HG03571 (cell line): ENCODE measurements at regions not wholly inside any gene's neighbourhood (a gene's known extent, or its start where the extent isn't known, plus 50 kb on each side); places are given as distances from the start of the nearest gene placed in this dataset.

Experiments
- ATAC-seq: cut with Tn5 transposase; IDR thresholded peaks from one replicate; pipeline ENCODE4 v1.9.1; 2021; ENCODE audit not compliant: unreplicated experiment

- ATAC-seq, result no peak
Measured at GRCh38 chr17:73802871-73803270, 158.6 kb upstream of the SDK2 start.

GRCh38 chr17:73803964-73804435, 159.8 kb upstream of the SDK2 start:
- ATAC-seq, result no peak

DNA sequence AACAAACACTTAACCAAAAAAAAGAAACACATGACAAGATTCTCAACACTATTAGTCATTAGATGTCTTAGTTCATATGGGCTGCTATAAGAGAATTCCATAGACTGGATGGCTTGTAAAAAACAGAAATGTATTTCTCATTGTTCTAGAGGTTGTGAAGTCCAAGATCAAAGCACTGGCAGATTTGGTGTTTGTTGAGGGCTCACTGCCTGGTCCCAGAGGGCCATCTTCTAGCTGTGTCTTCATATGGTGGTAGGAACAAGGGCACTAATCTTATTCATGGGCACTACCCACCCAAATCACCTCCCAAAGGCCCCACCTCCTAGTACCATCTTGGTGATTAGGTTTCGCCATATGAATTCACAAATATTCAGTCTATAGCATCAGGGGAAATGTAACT, 162.5 kb upstream of the SDK2 start:
- ATAC-seq, result no peak

DNA sequence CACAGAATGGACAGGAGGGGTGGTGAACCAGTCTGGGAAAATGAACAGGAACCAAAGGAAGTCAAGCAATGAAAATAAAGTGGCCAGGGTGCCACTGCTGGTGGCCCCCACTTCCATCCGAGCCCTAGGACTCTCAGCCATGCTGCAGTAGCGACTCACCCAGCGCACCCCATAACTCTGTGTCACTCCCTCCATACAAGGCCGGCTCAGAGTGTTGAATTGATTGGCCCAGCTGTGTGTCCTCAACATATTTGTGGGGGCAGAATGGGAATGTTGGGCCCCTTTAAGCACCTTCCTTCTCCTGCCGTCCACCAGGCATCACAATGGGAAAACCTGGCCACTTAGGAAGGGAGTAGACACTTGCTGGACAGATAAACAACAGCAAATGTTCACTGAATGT, 169.0 kb upstream of the SDK2 start:
- no peak for ATAC-seq

DNA sequence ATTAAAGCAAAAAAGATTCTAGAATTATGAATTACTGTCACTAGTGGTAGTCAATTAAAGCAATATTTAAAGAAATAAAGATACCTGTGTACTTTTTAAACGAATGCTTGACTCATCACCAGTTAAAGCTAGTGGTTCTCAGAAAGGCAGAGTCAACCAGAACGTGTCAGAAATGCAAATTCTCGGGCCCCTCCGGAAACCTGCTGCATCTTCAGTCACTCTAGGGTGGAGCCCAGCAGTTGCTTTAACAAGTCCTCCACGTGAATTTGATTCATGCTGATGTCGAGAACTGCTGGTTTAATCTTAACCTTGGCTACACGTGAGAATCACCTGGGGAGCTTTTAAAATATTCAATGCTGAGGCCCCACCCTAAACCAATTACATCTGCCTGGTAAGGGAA, 169.8 kb upstream of the SDK2 start:
- no peak for ATAC-seq

- ATAC-seq, result no peak
Measured at GRCh38 chr17:73815474-73815873, 171.2 kb upstream of the SDK2 start.

DNA sequence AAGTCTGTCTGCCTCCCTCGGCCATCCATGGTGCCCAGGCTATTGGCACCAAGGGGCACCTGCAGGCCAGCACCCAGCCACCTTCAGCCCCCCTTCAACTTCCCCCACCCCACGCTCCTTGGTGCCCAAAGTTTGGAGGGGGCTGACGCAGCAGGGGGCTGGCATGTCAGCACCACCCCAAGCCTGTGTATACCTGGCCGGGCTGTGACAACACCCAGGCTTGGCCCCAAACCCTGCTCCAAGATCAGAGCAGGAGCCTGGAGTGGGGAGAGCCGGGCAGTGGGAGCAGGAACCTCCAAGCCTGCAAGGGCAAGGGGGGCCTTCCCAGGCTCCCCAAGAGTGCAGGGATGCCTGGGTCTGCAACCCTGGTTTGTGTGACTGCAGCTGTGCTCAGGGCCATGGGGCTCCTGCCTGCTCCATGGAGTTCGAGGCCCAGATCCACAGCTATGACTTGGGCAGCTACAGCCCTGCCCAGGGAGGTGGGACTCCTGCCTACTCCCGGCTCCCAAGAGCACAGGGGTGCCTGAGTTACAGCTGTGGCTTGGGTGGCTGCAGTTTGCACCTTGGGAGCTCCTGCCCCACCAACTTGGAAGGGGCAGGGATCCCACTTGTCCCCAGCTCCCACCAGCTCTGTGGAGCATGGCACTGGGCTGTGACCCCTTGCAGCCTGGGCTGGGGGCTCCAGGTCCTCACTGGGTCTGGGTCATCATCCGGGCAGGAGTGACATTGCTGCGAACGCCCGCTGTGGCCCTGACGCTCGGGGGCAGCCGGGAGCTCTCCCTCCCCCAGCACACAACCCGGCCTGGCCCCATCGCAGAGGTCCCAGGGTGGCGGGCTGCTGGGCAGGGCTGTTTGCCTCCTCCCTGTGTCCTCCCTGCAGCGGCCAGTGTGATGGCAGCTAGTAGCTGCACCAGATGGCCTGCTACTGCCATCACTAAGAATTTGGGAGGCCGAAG, 175.5 kb upstream of the SDK2 start:
- no peak for ATAC-seq

DNA sequence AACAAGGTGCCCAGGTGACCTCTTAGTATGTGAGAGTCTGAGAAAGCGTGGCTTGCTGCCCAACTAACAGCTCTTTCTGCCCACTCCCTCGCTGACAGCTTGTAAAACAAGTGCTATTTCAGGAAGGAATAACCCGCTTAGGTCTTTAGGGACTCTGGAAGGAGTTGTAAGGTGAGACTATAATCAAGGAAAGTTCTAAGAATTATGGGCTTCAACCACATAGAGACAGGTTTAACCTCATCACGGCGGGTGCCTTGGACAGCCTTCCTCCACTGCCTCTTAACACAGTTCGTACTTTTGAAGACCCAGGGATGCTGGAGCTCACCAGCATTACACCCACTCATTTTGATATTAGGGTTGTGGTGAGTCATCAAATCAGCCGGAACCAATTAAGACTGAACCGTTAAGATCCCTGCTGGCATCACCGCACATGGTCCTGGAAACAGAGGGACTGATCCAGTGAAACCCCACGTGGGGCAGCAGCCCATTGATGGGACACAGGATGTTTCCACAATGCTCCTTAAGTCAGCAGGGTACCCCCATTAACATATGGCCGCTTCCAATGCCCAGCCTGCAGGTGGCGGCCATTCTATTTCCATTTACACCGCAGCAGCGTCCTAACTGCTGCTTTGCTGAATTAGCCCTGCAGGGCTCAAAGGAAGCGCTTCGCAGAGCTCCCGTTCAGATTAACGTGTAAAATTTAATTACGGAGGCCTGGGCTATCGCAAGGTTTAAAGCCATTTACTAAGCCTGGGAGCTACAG, 176.6 kb upstream of the SDK2 start:
- no peak for ATAC-seq

DNA sequence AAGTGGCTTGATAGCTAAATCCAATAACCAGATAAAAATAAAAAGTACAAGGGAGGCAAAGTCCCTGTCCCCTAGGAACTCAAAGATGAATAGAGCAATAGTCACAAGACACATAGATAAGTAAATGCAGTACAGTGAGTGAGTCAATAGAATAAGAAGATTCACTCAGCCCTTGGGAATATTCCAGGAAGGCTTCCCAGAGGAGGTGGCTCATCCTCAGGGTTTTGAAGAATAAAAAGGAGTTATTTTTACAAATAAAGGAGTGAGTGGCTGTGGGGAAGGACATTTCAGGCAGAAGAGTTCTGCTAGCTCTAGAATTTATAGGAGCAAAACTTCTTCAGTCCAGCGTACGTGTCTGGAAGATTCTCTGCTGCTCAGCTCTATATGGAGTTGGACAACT, 177.4 kb upstream of the SDK2 start:
- ATAC-seq, result no peak

DNA sequence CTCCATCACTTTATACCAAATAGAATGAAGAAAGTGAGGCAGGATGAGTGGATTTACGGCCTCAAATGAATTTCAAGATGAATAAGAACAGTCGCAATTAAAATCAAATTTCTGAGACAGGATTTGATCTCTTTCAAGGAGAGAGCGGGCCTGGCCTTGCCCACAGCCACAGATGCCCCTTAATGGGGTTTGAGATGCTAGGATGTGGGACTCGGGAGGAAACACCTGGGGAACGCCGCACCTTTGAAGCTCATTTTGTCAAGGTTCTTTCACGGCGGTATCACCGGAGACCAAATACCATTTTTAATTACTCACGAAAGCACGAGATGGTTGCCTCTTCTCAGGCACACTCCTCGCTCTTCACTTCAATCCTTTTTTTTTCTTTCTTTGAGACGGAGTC, 178.1 kb upstream of the SDK2 start:
- no peak for ATAC-seq

- ATAC-seq, result no peak
Measured at GRCh38 chr17:73823684-73824083, 179.4 kb upstream of the SDK2 start.

DNA sequence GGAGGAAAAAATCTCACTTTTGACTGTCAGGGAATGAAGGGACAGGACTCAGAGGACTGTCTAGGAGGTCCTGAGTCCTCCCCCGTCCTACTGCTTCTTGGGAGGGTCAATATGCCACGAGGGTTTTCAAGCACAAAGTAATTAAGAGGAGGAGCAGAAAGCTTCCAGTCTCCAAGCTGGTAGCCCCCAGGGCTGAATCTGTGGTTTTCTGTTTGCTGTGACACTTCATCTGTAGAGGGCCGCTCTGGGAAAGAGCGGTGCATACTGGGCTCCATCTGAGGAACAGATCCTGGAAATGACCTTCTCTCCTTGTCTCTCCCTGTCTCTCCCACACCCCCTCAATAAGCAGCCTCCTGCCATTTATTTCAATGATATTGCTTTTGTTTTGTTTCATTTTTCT, 180.1 kb upstream of the SDK2 start:
- ATAC-seq, result no peak

DNA sequence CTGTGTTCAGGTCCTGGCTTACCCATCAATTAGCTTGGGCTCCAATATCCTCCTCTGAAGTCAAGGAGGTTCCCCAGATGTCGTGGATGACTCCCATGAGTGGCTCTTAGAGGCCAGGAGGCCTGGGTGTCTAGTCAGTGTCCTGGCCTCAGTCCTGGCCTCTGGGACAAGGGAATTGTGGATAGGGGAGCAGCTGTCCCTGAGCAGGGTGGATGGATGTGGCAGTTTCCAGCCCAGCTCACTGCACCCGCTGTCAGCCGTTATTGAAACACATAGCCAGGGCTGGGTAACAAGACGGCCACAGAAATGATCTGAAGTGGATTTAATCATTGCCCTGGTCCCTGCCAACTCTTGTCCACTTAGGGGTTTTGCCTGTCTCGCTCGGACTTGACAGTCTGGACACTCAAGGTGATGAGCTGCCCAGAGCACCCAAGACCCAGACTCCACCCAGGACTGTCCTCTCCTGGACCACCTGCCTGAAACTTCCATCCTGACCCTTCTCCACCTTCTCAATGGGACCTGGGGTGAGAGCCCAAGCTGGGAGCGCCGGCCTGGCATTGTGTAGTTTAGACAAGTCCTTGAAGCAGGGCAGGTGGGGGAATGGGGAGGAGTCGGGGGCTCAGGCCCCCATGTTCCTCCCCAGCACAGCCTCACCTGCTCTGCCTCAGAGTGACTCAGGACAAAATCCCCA, 182.1 kb upstream of the SDK2 start:
- no peak for ATAC-seq

- no peak for ATAC-seq
Measured at GRCh38 chr17:73826872-73827228, 182.6 kb upstream of the SDK2 start.

DNA sequence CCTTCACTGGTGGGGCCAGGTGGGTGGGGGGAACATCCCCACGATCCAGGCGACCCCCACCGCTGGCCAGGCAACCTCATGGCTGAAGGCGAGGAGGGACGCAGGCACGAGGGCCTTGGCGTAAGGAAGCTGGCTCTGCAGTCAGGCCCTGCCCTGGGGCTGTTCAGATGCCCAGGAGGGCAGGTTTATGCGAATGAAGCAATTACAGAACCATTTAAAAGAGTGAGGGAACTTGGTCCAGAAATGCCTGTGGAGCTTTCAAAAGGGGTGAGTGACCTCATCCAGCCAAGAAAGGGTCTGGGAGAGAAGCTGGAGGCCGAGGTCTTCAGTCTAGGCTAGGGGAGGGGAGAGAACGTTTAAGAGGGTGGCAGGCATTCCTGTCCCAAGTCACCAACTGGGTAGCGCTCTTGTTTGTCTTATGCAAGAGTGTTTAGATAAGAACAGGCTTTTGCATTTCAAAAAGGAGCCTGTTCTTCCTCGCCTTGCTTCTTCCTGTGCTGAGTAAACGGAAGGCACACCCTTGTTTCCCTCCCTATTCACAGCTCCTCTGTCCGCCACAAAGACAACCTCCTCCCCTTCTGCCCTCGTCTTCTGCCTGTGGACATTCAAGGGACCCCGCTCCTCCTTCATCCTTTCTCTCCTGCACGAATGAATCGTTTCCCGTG, 183.5 kb upstream of the SDK2 start:
- no peak for ATAC-seq

DNA sequence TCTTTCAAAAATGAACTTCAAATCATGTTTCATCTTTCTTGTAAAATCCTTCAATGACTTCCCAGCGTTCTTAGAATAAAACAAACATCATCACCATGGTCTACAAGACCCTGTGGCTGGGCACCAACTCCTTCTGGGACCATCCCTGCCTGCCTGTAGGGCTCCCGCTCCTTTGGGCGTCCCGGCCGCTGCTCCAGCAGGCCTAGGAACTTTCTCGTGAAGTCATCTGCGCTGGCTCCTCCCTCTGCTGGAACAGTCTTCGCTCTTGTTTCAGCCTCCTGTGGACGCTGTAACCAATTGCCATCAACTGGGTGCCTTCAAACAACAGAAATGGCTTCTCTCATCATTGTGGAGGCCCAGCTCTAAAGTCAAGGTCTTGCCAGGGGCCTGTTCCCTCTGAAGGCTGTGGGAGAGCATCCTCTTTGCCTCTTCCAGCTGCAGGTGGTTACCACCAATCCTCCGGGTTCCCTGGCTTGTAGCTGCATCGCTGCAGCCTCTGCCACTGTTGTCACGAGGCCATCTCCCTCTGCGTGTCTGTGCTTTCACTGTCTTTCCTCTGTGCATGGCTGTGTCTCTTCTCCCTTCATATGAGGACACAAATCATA, 185.5 kb upstream of the SDK2 start:
- no peak for ATAC-seq

DNA sequence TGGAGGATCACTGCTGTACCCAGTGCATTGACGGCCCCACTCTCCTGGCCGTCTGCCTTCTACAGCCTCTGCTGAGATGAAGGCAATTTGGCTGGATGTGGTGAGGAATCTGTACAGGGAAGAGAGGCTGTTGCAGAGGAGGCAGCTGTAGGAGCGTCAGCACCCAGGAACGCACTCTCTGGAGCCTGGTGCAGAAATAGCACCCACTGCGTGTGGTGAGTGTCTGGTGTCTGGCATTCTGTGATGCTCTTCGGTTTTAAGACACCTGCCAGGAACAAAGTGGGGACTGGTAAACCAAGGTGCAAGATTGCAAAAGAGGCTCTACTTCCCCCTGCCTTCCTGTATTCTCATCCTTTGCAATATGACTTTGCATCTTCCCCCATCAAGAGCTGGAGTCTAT, 187.5 kb upstream of the SDK2 start:
- ATAC-seq, result no peak

GRCh38 chr17:73833775-73834488, 189.7 kb upstream of the SDK2 start:
- no peak for ATAC-seq

GRCh38 chr17:73834684-73835343, 190.6 kb upstream of the SDK2 start:
- ATAC-seq, result no peak
